Osteoblast (primary cell): ENCODE measurements at regions not wholly inside any gene's neighbourhood (a gene's known extent, or its start where the extent isn't known, plus 50 kb on each side); places are given as distances from the start of the nearest gene placed in this dataset.

ENCODE experiments used
- DNase-seq: peaks from one replicate; pipeline ENCODE4 v3.0.0; 2011; ENCODE audit warnings: low spot score, mixed read lengths; ENCODE audit not compliant: insufficient read length; ENCODE audit errors: missing footprints
- H2AFZ ChIP-seq: 2 replicates; pipeline ENCODE4 v1.6.0; 2011; ENCODE audit warnings: mild to moderate bottlenecking, low read length
- H3K27ac ChIP-seq: 2 replicates; pipeline ENCODE4 v1.5.1; 2011; ENCODE audit warnings: mild to moderate bottlenecking, low read depth, low read length, moderate library complexity
- H3K27me3 ChIP-seq: 2 replicates; pipeline ENCODE4 v1.6.0; 2012; ENCODE audit warnings: mild to moderate bottlenecking, control low read depth, inconsistent platforms, low read length, moderate library complexity; ENCODE audit not compliant: insufficient read depth
- H3K36me3 ChIP-seq: 2 replicates; pipeline ENCODE4 v1.5.1; 2011; ENCODE audit warnings: mild to moderate bottlenecking, low read length, control low read depth, moderate library complexity; ENCODE audit not compliant: insufficient read depth
- H3K4me1 ChIP-seq: 2 replicates; pipeline ENCODE4 v1.5.1; 2011; ENCODE audit warnings: mild to moderate bottlenecking, low read length, control low read depth, moderate library complexity; ENCODE audit not compliant: insufficient read depth
- H3K4me2 ChIP-seq: 2 replicates; pipeline ENCODE4 v1.6.0; 2011; ENCODE audit warnings: mild to moderate bottlenecking, low read length; ENCODE audit not compliant: insufficient read depth
- H3K4me3 ChIP-seq: fragments of 200-600 bp; sonication (generic); 3 replicates; pipeline ENCODE4 v1.5.1; 2012; ENCODE audit warnings: mild to moderate bottlenecking, low read length, inconsistent platforms; ENCODE audit not compliant: insufficient read depth
- H3K79me2 ChIP-seq: 2 replicates; pipeline ENCODE4 v1.6.0; 2012; ENCODE audit warnings: mild to moderate bottlenecking, low read length, control low read depth, inconsistent platforms; ENCODE audit not compliant: insufficient read depth
- H3K9me3 ChIP-seq: 2 replicates; pipeline ENCODE4 v1.5.1; 2011; ENCODE audit warnings: low read depth, low read length, control low read depth
- H4K20me1 ChIP-seq: 2 replicates; pipeline ENCODE4 v1.6.0; 2012; ENCODE audit warnings: mild to moderate bottlenecking, low read length, control low read depth; ENCODE audit not compliant: insufficient read depth
- TF ChIP-seq, protein P1 (sequence below): IDR thresholded peaks from 2 replicates; pipeline ENCODE4 v1.5.1; 2011; ENCODE audit warnings: mild to moderate bottlenecking, low read depth, low read length, moderate library complexity; ENCODE audit errors: extremely low read depth

DNA sequence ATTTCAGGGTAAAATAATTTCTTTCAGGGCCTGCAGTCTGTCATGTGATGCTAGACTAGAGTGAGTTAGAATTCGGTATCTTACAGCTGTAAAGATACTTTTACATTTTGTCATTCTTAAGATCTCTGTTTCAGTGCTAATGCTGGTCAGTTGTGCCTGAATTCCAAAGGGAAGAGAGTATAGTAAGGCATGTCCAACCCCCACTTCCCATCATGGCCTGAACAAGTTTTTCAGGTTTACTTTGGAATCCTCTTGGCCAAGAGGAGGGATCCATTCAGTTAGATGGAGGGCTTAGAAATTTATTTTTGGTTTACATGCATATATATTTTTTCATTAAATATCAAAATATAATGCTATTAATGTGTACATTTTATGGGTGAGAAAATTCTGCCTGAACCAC lies 596.6 kb downstream of the XIRP2 start:
- Histone ChIP-seq H3K27me3 (no peaks in the 10 kb centered on the region), H2AFZ (no peak overlapping the region), H3K36me3 (no peaks in the 10 kb centered on the region), H3K4me1 (no peaks in the 10 kb centered on the region), H3K79me2 (no peaks in the 10 kb centered on the region), H3K9me3 (no peaks in the 10 kb centered on the region), H3K4me2 (no peak overlapping the region), H3K4me3 (no peak overlapping the region), H3K27ac (no peak overlapping the region), H4K20me1 (no peaks in the 10 kb centered on the region)
- no peak for DNase-seq
- TF ChIP-seq, protein P1, sequence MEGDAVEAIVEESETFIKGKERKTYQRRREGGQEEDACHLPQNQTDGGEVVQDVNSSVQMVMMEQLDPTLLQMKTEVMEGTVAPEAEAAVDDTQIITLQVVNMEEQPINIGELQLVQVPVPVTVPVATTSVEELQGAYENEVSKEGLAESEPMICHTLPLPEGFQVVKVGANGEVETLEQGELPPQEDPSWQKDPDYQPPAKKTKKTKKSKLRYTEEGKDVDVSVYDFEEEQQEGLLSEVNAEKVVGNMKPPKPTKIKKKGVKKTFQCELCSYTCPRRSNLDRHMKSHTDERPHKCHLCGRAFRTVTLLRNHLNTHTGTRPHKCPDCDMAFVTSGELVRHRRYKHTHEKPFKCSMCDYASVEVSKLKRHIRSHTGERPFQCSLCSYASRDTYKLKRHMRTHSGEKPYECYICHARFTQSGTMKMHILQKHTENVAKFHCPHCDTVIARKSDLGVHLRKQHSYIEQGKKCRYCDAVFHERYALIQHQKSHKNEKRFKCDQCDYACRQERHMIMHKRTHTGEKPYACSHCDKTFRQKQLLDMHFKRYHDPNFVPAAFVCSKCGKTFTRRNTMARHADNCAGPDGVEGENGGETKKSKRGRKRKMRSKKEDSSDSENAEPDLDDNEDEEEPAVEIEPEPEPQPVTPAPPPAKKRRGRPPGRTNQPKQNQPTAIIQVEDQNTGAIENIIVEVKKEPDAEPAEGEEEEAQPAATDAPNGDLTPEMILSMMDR = no peak

DNA sequence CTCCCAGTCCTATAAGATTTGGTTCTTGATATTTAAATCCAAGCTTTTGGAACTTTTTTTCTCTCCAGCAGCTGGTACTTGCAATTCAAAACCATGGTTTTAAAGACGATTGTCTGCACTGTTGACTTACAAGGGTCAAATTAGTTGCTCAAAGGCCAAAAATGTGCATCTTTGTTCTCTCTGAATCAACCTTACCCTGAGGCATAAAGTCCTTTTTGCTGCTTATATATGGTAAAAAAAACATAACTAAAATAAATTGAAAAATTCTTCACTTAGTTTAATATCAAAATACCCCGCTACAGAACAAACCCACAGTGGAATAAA lies 592.7 kb downstream of the XIRP2 start:
- Histone ChIP-seq H2AFZ (no peak overlapping the region), H3K4me2 (no peak overlapping the region), H4K20me1 (no peaks in the 10 kb centered on the region), H3K27me3 (no peaks in the 10 kb centered on the region), H3K4me1 (no peaks in the 10 kb centered on the region), H3K4me3 (no peak overlapping the region), H3K36me3 (no peaks in the 10 kb centered on the region), H3K79me2 (no peaks in the 10 kb centered on the region), H3K9me3 (no peaks in the 10 kb centered on the region), H3K27ac (no peak overlapping the region)
- no peak for DNase-seq
- TF ChIP-seq, protein P1 = no peak

DNA sequence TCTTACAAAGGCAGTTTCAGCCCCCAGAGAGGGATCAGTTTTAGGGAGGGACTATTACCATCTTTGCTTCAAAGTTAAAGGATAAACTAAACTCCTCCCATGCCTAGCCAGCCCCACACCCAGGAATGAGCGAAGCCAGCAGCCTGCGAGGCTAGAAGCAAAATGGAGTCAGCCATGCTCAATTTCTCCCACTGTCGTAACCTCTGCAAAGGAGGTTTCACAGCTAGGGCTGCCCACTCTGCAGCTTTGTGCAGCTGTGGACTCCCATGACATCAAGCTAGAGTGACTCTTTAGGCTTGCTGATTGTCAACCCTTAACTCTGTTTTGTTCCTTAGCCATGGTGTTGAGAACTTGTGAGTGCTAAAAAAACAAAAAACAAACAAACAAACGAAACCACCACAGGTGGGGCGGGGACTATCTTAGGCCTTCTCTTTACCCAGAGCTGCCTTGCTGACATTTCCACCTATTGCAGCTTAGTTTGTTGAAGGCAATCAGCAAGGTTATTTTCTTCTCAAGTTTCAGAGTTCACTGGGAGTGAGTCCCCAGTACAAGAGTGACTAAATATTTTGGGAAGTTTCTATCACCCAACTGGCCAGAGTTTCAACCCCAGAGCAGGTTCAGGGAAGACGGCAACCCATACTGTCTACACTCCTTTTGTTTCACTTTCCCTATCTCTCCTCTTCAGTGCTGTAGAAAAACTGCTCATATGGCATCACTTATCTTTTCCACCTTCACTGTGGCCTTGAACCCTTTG lies 592.1 kb downstream of the XIRP2 start:
- H2AFZ ChIP-seq = no peak overlapping the region
- no peak overlapping the region for H3K27ac ChIP-seq
- no peaks in the 10 kb centered on the region for H3K9me3 ChIP-seq
- no peaks in the 10 kb centered on the region for H4K20me1 ChIP-seq
- no peaks in the 10 kb centered on the region for H3K4me1 ChIP-seq
- no peaks in the 10 kb centered on the region for H3K36me3 ChIP-seq
- H3K4me3 ChIP-seq = no peak overlapping the region
- H3K4me2 ChIP-seq = no peak overlapping the region
- DNase-seq = peak; percentile 34
- TF ChIP-seq, protein P1 = no peak
- H3K79me2 ChIP-seq = no peaks in the 10 kb centered on the region
- no peaks in the 10 kb centered on the region for H3K27me3 ChIP-seq

DNA sequence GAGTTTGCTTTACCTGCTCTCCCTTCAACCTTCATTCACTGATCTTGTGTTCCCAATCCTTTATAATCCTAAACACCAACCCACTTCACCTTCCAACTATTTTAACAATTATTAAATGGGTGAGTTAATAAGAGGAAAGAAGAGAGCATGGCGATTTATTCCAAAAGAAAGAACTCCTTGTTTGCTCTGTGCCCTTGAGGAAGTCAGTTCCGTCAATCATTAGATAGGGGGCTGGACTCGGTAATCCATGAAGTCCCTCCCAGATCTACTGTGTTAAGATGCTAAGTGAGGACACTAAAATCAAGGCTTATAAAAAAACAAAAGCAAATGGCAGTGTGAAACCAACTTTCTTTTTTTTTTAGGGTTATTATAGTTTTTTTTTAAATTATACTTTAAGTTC lies 589.9 kb downstream of the XIRP2 start:
- Histone ChIP-seq H3K27me3 (no peaks in the 10 kb centered on the region), H3K4me2 (no peak overlapping the region), H3K4me1 (no peaks in the 10 kb centered on the region), H3K79me2 (no peaks in the 10 kb centered on the region), H3K36me3 (no peaks in the 10 kb centered on the region), H3K27ac (no peak overlapping the region), H2AFZ (no peak overlapping the region), H3K9me3 (no peaks in the 10 kb centered on the region), H4K20me1 (no peaks in the 10 kb centered on the region), H3K4me3 (no peak overlapping the region)
- TF ChIP-seq, protein P1 = no peak
- no peak for DNase-seq
